Ectodermal cell (in vitro differentiated cells): ENCODE measurements at regions not wholly inside any gene's neighbourhood (a gene's known extent, or its start where the extent isn't known, plus 50 kb on each side); places are given as distances from the start of the nearest gene placed in this dataset.
"Not testable (repeated sequence)": the region's sequence is repeated elsewhere in the genome, so short reads cannot be mapped to it uniquely, and the experiment has no call there.

ENCODE experiments used
- H3K27ac ChIP-seq: 2 replicates; pipeline ENCODE4 v1.7.0; 2013; ENCODE audit warnings: mild to moderate bottlenecking, low read depth, low read length; ENCODE audit not compliant: insufficient read depth, poor library complexity, severe bottlenecking
- H3K27me3 ChIP-seq: 2 replicates; pipeline ENCODE4 v1.7.0; 2013; ENCODE audit warnings: mild to moderate bottlenecking, low read length; ENCODE audit not compliant: insufficient read depth, control insufficient read depth, poor library complexity, severe bottlenecking
- H3K36me3 ChIP-seq: one replicate; pipeline ENCODE4 v1.7.0; 2013; ENCODE audit warnings: low read length; ENCODE audit not compliant: control insufficient read depth, insufficient read depth
- H3K4me1 ChIP-seq: one replicate; pipeline ENCODE4 v1.7.0; 2013; ENCODE audit warnings: low read length; ENCODE audit not compliant: control insufficient read depth, insufficient read depth
- H3K4me3 ChIP-seq: 2 replicates; pipeline ENCODE4 v1.7.0; 2013; ENCODE audit warnings: low read depth, low read length, control low read depth; ENCODE audit not compliant: insufficient read depth
- H3K9me3 ChIP-seq: 2 replicates; pipeline ENCODE4 v1.7.0; 2013; ENCODE audit warnings: mild to moderate bottlenecking, low read length, moderate library complexity; ENCODE audit not compliant: control insufficient read depth
- WGBS, 2 experiments: methylation state at CpG; one replicate each; pipeline ENCODE4 v1.1.7; 2013; ENCODE audit warnings: missing lambda C conversion rate in 2 of 2; 5-methylcytosine and 5-hydroxymethylcytosine counted together

- H3K27ac ChIP-seq, H3K27me3 ChIP-seq, H3K9me3 ChIP-seq, H3K4me3 ChIP-seq, H3K36me3 ChIP-seq, H3K4me1 ChIP-seq: not testable (repeated sequence)
- WGBS, 2 experiments = 71 to 74% methylated on average over 21 of the region's 21 CpGs
Observed at GRCh38 chr4:3631544-3632266, 99.5 kb upstream of the LRPAP1 start.

- no peak overlapping the region for H3K4me3 ChIP-seq
- H3K27me3 ChIP-seq = no peaks in the 10 kb centered on the region
- peaks cover 8% of the 10 kb centered on the region for H3K4me1 ChIP-seq
- no peaks in the 10 kb centered on the region for H3K36me3 ChIP-seq
- H3K9me3 ChIP-seq = no peaks in the 10 kb centered on the region
- H3K27ac ChIP-seq = no peak overlapping the region
- WGBS, 2 experiments = 77 to 80% methylated on average over 26 to 28 of the region's 28 CpGs
Observed at GRCh38 chr4:3630598-3631543, 98.6 kb upstream of the LRPAP1 start.

- Histone ChIP-seq H3K36me3 (no peaks in the 10 kb centered on the region), H3K27ac (no peak overlapping the region), H3K9me3 (no peaks in the 10 kb centered on the region), H3K4me1 (peaks cover 13% of the 10 kb centered on the region), H3K4me3 (no peak overlapping the region), H3K27me3 (no peaks in the 10 kb centered on the region)
- 86 to 88% methylated on average over 11 of the region's 11 CpGs for WGBS, 2 experiments
Observed at GRCh38 chr4:3630136-3630597, 97.9 kb upstream of the LRPAP1 start.

GRCh38 chr4:3629665-3630064 is 97.4 kb upstream of the LRPAP1 start:
- Histone ChIP-seq H3K4me1 (peaks cover 17% of the 10 kb centered on the region), H3K27me3 (no peaks in the 10 kb centered on the region), H3K9me3 (no peaks in the 10 kb centered on the region), H3K36me3 (no peaks in the 10 kb centered on the region), H3K27ac (no peak overlapping the region), H3K4me3 (no peak overlapping the region)
- 94 to 96% methylated on average over 12 of the region's 12 CpGs for WGBS, 2 experiments

GRCh38 chr4:3629176-3629575 is 97.0 kb upstream of the LRPAP1 start:
- H3K27ac ChIP-seq, H3K4me3 ChIP-seq, H3K27me3 ChIP-seq, H3K9me3 ChIP-seq, H3K36me3 ChIP-seq: not testable (repeated sequence)
- WGBS, 2 experiments = 91 to 96% methylated on average over 13 of the region's 13 CpGs
- peaks cover 22% of the 10 kb centered on the region for H3K4me1 ChIP-seq

GRCh38 chr4:3628868-3629175 is 96.6 kb upstream of the LRPAP1 start:
- Histone ChIP-seq H3K27me3 (no peaks in the 10 kb centered on the region), H3K27ac (no peak overlapping the region), H3K36me3 (no peaks in the 10 kb centered on the region), H3K4me3 (no peak overlapping the region), H3K9me3 (no peaks in the 10 kb centered on the region), H3K4me1 (peaks cover 26% of the 10 kb centered on the region)
- 93 to 94% methylated on average over 11 of the region's 11 CpGs for WGBS, 2 experiments

GRCh38 chr4:3627967-3628867 is 96.0 kb upstream of the LRPAP1 start:
- peaks cover 27% of the 10 kb centered on the region for H3K4me1 ChIP-seq
- not testable (repeated sequence) for H3K27me3 ChIP-seq
- 88 to 89% methylated on average over 27 of the region's 29 CpGs for WGBS, 2 experiments

GRCh38 chr4:3627456-3627855 is 95.2 kb upstream of the LRPAP1 start:
- not testable (repeated sequence) for H3K9me3 ChIP-seq, H3K4me3 ChIP-seq, H3K36me3 ChIP-seq, H3K27me3 ChIP-seq, H3K27ac ChIP-seq
- 94 to 97% methylated on average over 6 of the region's 8 CpGs for WGBS, 2 experiments
- peaks cover 27% of the 10 kb centered on the region for H3K4me1 ChIP-seq

More at GRCh38 chr4:3627967-3628867, 96.0 kb upstream of the LRPAP1 start:
- H3K9me3 ChIP-seq, H3K36me3 ChIP-seq, H3K27ac ChIP-seq, H3K4me3 ChIP-seq: not testable (repeated sequence)

- H3K9me3 ChIP-seq, H3K4me3 ChIP-seq, H3K27ac ChIP-seq, H3K27me3 ChIP-seq, H3K36me3 ChIP-seq: not testable (repeated sequence)
- peaks cover 27% of the 10 kb centered on the region for H3K4me1 ChIP-seq
- WGBS, 2 experiments = 91 to 92% methylated on average over 24 of the region's 24 CpGs
Observed at GRCh38 chr4:3626131-3626884, 94.1 kb upstream of the LRPAP1 start.
